ENCODE measurements at regions not wholly inside any gene's neighbourhood (a gene's known extent, or its start where the extent isn't known, plus 50 kb on each side); places are given as distances from the start of the nearest gene placed in this dataset.

DNA sequence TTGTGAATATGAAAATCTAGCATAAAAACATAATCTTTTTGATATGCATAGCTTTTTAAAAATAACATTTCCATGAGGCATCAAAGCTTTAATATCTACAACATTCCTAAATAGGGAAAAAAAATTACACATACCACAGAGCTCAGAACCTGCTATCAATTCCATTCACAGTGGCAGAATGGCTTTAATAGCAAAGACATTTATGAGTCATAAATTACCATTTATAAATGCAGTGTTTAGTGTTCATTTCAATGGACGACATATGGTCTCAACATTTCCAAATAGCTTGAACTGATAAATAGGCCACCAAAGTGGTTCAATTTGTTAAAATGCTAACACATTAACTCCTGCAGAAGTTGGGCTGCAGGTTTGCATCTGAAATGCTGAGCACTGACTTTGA is 600.6 kb upstream of the SETBP1 start:
- DNase-seq, result no peak

DNA sequence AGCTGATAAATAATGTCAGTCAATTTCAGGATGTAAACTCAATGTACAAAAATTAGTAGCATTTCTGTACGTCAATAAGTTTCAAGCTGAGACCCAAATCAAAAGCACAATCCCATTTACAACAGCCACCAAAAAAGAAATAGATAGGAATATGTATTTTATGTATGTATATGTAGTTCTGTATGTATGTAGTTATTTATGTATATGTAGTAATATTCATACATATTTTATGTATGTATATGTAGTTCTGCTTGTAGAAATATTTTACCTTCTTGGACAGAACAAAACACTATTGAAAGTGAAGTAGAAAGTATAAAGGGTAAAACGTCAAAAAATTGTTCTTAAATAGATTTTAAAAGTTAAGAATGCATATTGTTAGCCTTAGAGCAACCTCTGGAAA is 591.0 kb upstream of the SETBP1 start:
- no peak for DNase-seq

GRCh38 chr18:44090453-44090852 is 590.2 kb upstream of the SETBP1 start:
- no peak for DNase-seq

DNA sequence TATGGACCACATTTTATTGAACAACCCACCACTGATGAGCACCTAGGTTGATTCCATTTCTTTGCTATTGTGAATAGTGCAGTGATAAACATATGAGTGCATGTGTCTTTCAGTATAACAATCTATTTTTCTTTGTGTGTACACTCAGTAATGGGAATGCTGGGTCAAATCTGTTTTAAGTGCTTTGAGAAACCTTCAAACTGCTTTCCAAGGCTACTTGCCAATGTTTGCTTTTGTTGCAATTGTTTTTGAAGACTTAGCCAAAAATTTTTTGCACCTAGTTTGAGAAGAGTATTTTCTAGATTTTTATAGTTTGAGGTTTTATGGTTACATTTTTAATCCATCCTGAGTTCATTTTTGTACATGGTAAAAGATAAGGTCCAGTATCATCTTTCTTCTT is 587.4 kb upstream of the SETBP1 start:
- no peak for DNase-seq

- no peak for DNase-seq
Observed at GRCh38 chr18:44096016-44096415, 584.7 kb upstream of the SETBP1 start.

GRCh38 chr18:44098551-44099098 is 582.1 kb upstream of the SETBP1 start:
- DNase-seq, result peak in 1 of 2 experiments; percentile 3

DNA sequence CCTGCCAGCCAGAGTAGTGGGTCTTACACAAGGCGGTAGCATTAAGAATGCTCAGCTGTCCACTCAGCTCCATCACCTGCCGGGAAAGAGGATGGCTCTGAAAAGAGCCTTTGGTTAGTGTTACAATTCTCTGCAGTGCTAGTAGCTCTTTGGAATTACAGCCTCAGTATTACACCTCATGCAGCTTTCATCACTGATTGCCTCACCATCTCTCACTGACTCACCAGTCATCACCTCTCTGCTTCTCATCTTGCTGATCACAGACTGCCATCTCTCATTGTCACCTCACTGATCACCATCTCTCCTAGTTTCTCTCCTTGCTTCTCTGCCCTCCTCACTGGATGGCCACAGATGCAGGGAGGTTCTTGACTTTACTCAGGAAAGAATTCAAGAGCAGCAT is 573.5 kb upstream of the SETBP1 start:
- DNase-seq, result no peak

DNA sequence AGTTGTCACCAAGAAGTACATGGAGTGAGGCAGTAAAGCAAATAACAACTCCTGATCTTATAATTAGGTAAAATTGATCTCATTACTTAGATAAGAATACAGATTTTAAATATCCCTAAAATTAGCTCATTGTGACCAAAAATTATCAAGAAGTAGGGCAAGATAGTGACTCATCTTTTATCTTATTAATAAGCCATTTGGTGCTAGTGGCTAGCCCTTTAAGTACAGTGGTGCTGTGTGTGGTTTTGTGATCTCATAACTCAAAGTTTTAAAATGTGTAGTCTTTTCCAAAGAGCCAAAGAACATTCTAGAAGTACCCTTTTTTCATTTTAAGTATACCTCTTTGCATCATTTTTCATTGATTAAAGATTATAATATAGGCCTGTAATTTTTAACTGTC is 569.4 kb upstream of the SETBP1 start:
- no peak for DNase-seq

- no peak for DNase-seq
Observed at GRCh38 chr18:44117821-44118220, 562.9 kb upstream of the SETBP1 start.

GRCh38 chr18:44119607-44120006 is 561.1 kb upstream of the SETBP1 start:
- no peak for DNase-seq

DNA sequence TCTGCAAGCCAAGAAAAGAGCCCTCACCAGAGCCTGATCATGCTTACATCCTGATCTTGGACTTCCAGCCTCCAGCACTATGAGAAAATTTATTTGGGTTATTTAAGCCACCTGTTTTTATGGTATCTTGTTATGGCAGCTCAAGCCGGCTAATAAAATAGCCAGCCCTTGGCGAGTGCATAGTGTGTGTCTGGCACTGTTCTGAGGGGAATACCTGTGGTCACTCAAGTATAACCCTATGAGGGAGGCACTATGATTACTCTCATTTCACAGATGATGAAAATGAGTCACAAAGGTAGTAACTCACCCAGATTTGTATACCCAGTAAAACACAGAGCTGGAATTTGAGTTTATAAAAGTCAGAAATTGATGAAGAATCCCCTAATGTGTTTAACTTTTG is 556.9 kb upstream of the SETBP1 start:
- no peak for DNase-seq

DNA sequence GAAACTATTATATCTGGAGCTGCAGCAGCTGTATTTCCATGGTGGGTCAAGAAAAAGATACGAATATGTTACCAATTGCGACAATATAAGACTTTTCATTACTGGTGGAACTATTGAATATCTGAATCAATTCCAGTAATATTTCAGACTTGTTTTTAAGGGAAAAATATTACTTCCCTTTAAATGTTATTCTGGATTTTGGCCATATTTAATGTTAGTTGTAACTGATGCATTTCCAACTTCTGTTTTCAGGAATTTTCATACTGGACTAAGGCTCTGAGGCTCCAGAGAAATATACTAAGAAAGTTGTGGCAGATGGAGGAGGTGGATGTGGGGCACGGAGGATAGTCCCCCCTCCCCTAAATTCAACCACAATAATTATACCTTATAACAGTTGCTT is 555.2 kb upstream of the SETBP1 start:
- no peak for DNase-seq

GRCh38 chr18:44126598-44126997 is 554.1 kb upstream of the SETBP1 start:
- DNase-seq, result no peak

DNA sequence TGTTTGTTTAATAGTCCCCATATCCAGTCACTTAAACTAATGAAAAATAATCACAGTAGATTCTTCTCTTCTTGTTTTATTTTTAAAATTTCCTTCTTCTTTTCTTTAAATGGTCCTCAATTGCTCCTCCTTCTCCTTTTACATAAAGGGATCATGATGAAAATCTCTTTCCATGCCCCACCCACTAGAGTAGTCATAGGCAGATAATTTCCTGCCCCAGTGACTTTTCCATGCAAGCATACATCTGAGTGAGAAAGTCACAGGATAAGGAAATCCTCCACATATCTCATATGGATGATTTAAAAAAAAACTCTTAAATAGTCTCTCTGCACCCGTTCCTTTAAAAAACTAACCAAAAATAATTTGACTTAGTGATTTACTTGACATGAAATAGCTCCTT is 552.3 kb upstream of the SETBP1 start:
- DNase-seq, result no peak

GRCh38 chr18:44130376-44130942 is 550.2 kb upstream of the SETBP1 start:
- DNase-seq, result peak in 1 of 2 experiments; percentile 0

DNA sequence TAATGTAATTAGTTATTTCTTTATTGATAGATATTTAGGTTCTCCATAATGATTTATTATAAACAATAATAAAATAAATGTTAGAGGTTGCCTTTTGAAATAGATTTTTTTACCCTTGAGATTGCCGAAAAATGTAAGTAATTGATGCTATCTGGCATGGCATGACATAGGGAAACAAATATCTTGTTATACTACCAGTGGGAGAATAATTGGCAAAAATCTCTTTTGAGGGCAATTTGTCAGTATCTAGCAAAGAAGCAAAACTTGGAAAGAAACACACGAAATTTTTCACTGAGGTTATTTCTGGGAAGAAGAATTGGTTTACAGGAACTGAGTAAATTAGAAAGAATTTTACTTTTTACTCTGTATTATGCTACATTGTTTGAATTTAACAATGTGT is 547.2 kb upstream of the SETBP1 start:
- no peak for DNase-seq

DNA sequence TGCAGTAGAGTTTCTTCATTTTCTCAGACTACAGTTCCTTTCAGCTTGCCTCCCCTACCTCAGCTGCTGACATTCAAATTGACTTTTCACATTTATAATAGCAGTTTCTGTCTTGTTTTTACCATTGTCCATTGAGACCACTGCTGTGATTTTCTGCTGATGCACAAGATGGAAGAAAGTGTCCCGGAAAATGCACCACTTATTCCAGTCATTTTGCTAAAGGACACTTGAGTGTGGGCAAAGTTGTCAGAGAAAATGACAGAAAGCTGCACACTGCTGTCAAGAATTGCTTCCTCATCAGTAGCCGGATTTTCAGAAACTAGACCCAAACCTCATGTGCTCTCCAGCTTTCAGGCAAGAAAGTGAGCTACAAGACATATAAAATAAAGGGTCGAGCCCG is 546.2 kb upstream of the SETBP1 start:
- no peak for DNase-seq

- DNase-seq, result no peak
Observed at GRCh38 chr18:44135741-44136140, 544.9 kb upstream of the SETBP1 start.

DNA sequence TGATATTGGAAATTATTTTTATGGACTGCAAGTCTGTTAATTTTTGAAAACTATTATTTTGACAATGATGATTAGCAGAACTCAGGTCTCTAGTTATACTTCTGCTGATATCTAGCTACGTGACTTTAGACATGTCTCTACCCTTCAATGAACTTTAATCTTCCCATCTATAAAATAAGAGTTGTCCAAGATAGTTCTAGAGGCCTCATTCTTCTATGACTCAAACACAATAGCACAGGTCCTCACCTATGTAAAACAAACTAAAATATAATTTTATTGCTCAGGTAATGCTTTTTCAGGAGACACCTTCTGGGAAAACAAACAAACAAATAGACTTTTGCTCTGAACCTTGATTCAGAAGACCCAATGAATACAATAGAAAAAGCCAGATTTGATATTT is 544.4 kb upstream of the SETBP1 start:
- no peak for DNase-seq

- DNase-seq, result no peak
Observed at GRCh38 chr18:44143072-44143471, 537.6 kb upstream of the SETBP1 start.

DNA sequence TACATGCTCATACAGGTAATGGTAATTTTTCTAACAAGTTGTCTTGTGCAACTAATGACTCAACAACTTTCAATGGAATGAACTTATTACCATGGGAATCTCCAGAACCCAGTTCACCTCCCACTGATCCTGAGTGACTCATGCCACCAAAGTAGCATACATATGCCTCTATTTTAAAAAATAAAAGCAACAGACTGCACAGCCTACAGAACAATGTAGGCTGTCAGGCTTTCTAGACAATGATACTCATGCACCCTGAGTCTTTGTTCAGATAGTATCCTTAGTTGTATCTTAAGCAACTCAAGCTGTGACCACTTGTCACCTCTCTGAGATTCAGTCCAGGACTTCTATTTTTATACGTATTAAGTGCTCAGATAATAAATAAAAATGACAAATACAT is 531.0 kb upstream of the SETBP1 start:
- no peak for DNase-seq

GRCh38 chr18:44153981-44154380 is 526.7 kb upstream of the SETBP1 start:
- no peak for DNase-seq

DNA sequence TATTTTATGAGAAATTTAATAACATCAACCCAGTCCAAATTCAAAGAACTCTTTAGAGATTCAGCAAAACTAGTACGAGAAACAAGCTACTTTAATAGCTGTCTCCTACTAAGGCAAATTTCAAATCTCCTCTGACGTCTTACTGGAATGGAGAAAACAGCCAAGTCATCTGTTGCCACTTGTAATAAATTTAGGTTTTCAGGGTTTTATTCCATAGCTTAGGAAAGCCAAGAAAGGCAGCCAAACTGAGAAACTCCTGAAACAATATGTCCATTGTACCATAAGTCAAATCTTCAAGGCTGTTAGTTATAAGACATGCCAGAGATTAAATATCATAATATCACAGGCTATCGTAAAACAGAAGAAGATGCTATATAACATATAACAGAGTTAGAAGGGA is 524.6 kb upstream of the SETBP1 start:
- DNase-seq, result no peak

DNA sequence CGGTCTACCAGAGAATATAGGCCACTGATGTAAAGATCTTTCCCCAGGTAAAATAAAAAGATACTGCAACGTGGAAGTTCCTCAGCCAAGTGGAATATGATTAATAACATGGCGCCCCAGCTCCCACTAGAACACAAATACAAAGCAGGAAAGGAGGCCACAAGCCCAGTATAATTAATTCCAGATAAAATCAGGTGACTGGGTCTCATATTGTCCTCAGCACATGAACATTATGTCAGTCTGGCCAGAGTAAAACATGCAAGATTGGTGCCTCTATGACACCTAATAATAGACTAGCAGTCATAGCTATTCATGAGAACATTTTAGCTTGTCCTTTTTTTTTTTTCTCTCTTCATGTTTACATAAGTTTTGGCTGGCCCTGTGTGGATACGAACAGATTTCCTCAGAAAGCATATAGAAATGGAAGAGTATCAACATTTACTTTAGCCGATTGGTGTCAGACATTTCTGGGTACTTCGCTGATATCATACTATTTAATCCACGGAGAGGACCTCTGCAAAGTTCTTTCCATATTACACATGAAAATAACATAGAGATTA is 523.8 kb upstream of the SETBP1 start:
- DNase-seq, result no peak

DNA sequence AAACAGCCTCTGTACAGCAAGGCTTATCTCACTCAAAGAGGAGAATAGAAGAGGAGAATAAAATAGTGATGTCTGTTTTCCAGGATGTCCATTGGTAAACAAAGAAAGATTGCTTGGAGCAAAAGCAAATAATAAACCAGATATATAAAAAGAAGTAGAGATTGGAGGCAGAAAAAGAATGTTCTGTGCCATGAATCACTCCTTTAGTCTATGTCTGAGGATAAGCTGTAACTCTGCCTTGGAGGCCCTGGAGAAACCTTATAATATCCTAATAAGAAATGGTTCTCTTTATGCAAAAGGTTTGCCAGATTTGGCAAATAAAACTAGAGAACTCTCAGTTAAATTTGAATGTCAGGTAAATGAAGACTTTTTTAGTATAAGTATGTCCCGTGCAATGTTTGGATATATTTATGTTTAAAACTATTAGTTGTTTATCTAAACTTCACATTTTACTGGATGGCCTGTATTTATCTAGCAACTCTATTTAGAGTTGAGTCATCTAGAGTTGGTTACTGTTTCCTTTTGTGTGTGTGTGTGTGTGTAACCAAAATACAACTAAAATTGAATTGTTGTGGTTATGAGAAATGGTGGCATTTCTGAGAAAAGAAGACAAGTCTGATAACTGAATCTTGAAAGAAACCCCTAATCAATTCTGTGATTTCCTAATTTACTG is 510.3 kb upstream of the SETBP1 start:
- DNase-seq, result no peak
